ENCODE measurements at regions not wholly inside any gene's neighbourhood (a gene's known extent, or its start where the extent isn't known, plus 50 kb on each side); places are given as distances from the start of the nearest gene placed in this dataset.

DNA sequence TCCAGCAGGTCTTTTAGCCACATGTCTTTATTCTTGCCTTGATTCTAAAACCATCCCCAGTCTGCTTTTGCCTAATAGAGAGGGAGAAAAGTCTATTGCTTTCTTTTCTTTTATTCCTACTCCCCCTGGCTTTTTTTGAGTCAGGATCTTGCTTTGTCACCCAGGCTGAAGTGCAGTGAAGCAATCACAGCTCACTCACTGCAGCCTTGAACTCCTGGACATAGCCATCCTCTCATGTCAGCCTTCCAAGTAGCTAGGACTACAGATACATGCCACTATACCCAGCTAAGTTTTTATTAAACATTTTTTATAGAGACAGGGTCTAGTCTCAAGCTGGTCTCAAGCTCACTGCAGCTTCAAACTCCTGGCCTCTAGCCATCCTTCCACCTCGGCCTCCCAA is 72.5 kb upstream of the PAXBP1 start (continued):
- TF ChIP-seq ZNF263 (CRISPR knock-in tag; IDR thresholded peaks at IDR 0.05; ENCODE audit: low read depth) = no peak

DNA sequence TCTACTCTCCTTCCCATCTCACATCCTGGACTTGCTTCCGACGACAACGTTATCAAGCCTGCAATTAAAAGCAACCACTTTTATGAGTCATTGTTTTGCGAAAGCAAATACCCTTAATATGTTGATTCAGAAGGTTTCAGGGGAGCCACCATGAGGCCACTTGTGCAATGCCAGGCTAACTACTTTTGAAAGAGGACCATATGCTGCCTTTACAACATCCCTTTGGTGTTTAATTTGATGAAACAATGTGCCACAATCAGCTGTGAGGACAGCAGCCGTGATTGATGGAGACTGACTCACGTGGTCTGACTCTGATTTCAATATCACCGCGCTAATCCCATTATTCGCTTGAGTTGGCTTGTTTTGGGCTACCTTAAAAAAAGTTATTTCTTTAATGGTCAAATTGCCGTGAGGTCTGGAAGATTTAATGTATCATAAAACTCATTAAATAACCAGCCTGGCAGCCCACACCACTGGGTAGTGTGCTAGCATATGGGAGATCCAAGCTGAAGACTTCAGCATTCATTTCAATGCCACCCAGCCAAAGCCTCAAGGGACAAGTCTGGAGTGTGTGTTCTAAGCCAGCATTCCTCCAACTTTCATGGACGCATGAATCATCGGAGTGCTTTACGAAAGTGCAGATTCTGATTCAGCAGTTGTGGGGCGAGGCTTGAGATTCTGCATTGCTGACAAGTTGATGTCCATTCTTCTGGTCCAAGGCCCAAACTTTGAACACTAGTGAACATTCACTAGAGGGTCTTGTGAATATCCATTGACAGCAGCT is 73.3 kb upstream of the PAXBP1 start:
- Mint-ChIP-seq H3K36me3 (no peaks in the 10 kb centered on the region), H3K4me3 (no peak overlapping the region), H3K4me1 (0 out of 2 replicates have a peak, but pooled peaks cover 4% of the 10 kb centered on the region), H3K27me3 (ENCODE audit: low read depth) (no peaks in the 10 kb centered on the region), H3K9me3 (no peaks in the 10 kb centered on the region), H3K27ac (no peak overlapping the region)
- ChIA-PET CTCF (interaction anchor here (0.5 to 1.4 kb wide), 3 partner anchors 77 to 230 kb away, joined by 3 to 6 read pairs (median 3); no protein-coding TSS in a partner anchor), POLR2A (no interaction called here)
- no peak for ATAC-seq
- no peak for DNase-seq (ENCODE audit: low spot score)
- TF ChIP-seq FOXP4 (CRISPR knock-in tag; IDR thresholded peaks at IDR 0.05) (no peak), GABPB1 (CRISPR knock-in tag; IDR thresholded peaks at IDR 0.05) (no peak)
- TF ChIP-seq, protein P1, sequence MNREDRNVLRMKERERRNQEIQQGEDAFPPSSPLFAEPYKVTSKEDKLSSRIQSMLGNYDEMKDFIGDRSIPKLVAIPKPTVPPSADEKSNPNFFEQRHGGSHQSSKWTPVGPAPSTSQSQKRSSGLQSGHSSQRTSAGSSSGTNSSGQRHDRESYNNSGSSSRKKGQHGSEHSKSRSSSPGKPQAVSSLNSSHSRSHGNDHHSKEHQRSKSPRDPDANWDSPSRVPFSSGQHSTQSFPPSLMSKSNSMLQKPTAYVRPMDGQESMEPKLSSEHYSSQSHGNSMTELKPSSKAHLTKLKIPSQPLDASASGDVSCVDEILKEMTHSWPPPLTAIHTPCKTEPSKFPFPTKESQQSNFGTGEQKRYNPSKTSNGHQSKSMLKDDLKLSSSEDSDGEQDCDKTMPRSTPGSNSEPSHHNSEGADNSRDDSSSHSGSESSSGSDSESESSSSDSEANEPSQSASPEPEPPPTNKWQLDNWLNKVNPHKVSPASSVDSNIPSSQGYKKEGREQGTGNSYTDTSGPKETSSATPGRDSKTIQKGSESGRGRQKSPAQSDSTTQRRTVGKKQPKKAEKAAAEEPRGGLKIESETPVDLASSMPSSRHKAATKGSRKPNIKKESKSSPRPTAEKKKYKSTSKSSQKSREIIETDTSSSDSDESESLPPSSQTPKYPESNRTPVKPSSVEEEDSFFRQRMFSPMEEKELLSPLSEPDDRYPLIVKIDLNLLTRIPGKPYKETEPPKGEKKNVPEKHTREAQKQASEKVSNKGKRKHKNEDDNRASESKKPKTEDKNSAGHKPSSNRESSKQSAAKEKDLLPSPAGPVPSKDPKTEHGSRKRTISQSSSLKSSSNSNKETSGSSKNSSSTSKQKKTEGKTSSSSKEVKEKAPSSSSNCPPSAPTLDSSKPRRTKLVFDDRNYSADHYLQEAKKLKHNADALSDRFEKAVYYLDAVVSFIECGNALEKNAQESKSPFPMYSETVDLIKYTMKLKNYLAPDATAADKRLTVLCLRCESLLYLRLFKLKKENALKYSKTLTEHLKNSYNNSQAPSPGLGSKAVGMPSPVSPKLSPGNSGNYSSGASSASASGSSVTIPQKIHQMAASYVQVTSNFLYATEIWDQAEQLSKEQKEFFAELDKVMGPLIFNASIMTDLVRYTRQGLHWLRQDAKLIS (CRISPR knock-in tag; IDR thresholded peaks at IDR 0.05; ENCODE audit: borderline replicate concordance) = no peak

- DNase-seq (ENCODE audit: low spot score) (no peak), ATAC-seq (no peak)
- ChIA-PET POLR2A (no interaction called here), CTCF (no interaction called here)
- no peak overlapping the region for H3K27ac Mint-ChIP-seq
- no peak overlapping the region for H3K4me3 Mint-ChIP-seq
- no peaks in the 10 kb centered on the region for H3K27me3 Mint-ChIP-seq (ENCODE audit: low read depth)
- H3K9me3 Mint-ChIP-seq = peaks cover 52% of the 10 kb centered on the region
- peaks cover 30% of the 10 kb centered on the region for H3K36me3 Mint-ChIP-seq
- peaks cover 16% of the 10 kb centered on the region for H3K4me1 Mint-ChIP-seq
- TF ChIP-seq KAT7 (CRISPR knock-in tag; IDR thresholded peaks at IDR 0.05; ENCODE audit: borderline replicate concordance) = no peak
- TF ChIP-seq NR1H2 (CRISPR knock-in tag; IDR thresholded peaks at IDR 0.05) = no peak
- TF ChIP-seq, protein P2, sequence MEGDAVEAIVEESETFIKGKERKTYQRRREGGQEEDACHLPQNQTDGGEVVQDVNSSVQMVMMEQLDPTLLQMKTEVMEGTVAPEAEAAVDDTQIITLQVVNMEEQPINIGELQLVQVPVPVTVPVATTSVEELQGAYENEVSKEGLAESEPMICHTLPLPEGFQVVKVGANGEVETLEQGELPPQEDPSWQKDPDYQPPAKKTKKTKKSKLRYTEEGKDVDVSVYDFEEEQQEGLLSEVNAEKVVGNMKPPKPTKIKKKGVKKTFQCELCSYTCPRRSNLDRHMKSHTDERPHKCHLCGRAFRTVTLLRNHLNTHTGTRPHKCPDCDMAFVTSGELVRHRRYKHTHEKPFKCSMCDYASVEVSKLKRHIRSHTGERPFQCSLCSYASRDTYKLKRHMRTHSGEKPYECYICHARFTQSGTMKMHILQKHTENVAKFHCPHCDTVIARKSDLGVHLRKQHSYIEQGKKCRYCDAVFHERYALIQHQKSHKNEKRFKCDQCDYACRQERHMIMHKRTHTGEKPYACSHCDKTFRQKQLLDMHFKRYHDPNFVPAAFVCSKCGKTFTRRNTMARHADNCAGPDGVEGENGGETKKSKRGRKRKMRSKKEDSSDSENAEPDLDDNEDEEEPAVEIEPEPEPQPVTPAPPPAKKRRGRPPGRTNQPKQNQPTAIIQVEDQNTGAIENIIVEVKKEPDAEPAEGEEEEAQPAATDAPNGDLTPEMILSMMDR (IDR thresholded peaks at IDR 0.05) = no peak
- no peak for TF ChIP-seq ZNF425 (CRISPR knock-in tag; conservative IDR thresholded peaks at IDR 0.05)
- TF ChIP-seq ELF4 (CRISPR knock-in tag; IDR thresholded peaks at IDR 0.05; ENCODE audit: low read depth) = no peak
- no peak for TF ChIP-seq NR3C1 (CRISPR knock-in tag; conservative IDR thresholded peaks at IDR 0.05; ENCODE audit: low read depth)
- TF ChIP-seq USF2 (CRISPR knock-in tag; IDR thresholded peaks at IDR 0.05) = no peak
- no peak for TF ChIP-seq RORB (CRISPR knock-in tag; IDR thresholded peaks at IDR 0.05)
- no peak for TF ChIP-seq TP53 (CRISPR knock-in tag; IDR thresholded peaks at IDR 0.05)
- TF ChIP-seq, protein P3, sequence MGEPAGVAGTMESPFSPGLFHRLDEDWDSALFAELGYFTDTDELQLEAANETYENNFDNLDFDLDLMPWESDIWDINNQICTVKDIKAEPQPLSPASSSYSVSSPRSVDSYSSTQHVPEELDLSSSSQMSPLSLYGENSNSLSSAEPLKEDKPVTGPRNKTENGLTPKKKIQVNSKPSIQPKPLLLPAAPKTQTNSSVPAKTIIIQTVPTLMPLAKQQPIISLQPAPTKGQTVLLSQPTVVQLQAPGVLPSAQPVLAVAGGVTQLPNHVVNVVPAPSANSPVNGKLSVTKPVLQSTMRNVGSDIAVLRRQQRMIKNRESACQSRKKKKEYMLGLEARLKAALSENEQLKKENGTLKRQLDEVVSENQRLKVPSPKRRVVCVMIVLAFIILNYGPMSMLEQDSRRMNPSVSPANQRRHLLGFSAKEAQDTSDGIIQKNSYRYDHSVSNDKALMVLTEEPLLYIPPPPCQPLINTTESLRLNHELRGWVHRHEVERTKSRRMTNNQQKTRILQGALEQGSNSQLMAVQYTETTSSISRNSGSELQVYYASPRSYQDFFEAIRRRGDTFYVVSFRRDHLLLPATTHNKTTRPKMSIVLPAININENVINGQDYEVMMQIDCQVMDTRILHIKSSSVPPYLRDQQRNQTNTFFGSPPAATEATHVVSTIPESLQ (CRISPR knock-in tag; IDR thresholded peaks at IDR 0.05) = no peak
- TF ChIP-seq, protein P4, sequence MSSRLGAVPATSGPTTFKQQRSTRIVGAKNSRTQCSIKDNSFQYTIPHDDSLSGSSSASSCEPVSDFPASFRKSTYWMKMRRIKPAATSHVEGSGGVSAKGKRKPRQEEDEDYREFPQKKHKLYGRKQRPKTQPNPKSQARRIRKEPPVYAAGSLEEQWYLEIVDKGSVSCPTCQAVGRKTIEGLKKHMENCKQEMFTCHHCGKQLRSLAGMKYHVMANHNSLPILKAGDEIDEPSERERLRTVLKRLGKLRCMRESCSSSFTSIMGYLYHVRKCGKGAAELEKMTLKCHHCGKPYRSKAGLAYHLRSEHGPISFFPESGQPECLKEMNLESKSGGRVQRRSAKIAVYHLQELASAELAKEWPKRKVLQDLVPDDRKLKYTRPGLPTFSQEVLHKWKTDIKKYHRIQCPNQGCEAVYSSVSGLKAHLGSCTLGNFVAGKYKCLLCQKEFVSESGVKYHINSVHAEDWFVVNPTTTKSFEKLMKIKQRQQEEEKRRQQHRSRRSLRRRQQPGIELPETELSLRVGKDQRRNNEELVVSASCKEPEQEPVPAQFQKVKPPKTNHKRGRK (CRISPR knock-in tag; IDR thresholded peaks at IDR 0.05; ENCODE audit: borderline replicate concordance) = no peak
- no peak for TF ChIP-seq ERG (CRISPR knock-in tag; IDR thresholded peaks at IDR 0.05)
Observed at GRCh38 chr21:32858628-32859027, 87.1 kb upstream of the PAXBP1 start.
